Rectal smooth muscle tissue (tissue), 1 donor: ENCODE measurements at regions not wholly inside any gene's neighbourhood (a gene's known extent, or its start where the extent isn't known, plus 50 kb on each side); places are given as distances from the start of the nearest gene placed in this dataset.

ENCODE experiments used
- H3K27ac ChIP-seq: one replicate; pipeline ENCODE4 v1.7.0; 2013; ENCODE audit warnings: low read depth, low read length, inconsistent platforms
- H3K27me3 ChIP-seq: one replicate; pipeline ENCODE4 v1.7.0; 2013; ENCODE audit warnings: low read length; ENCODE audit not compliant: control insufficient read depth, insufficient read depth
- H3K36me3 ChIP-seq: one replicate; pipeline ENCODE4 v1.7.0; 2013; ENCODE audit warnings: low read length; ENCODE audit not compliant: control insufficient read depth, insufficient read depth
- H3K4me1 ChIP-seq: one replicate; pipeline ENCODE4 v1.7.0; 2013; ENCODE audit warnings: low read length; ENCODE audit not compliant: control insufficient read depth, insufficient read depth
- H3K4me3 ChIP-seq: one replicate; pipeline ENCODE4 v1.7.0; 2013; ENCODE audit warnings: low read length
- H3K9ac ChIP-seq: one replicate; pipeline ENCODE4 v1.7.0; 2013; ENCODE audit warnings: low read length

DNA sequence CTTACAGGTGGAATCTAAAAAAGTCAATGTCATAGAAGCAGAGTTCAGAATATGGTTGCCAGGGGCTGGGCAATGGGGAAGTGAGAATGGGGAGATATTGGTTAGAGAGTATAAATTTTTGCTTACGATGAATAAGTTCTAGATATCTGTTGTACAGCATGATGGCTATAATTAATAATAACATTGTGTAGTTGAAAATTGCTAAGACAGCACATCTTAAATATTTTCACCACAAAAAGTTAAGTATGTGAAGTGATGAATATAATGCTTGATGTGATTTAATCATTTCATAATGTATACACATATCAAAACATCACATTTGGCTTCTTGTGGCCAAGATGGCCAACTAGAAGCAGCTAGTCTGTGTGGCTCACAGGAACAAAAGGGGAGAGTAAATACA is 425.9 kb upstream of the ACO1 start:
- H3K27ac ChIP-seq: no peak overlapping the region
- no peaks in the 10 kb centered on the region for H3K36me3 ChIP-seq
- H3K9ac ChIP-seq: no peak overlapping the region
- no peaks in the 10 kb centered on the region for H3K4me1 ChIP-seq
- H3K4me3 ChIP-seq: no peak overlapping the region
- H3K27me3 ChIP-seq: no peaks in the 10 kb centered on the region

- Histone ChIP-seq H3K36me3 (no peaks in the 10 kb centered on the region), H3K27me3 (no peaks in the 10 kb centered on the region), H3K4me3 (no peak overlapping the region), H3K9ac (no peak overlapping the region), H3K4me1 (no peaks in the 10 kb centered on the region), H3K27ac (no peak overlapping the region)
Measured at GRCh38 chr9:31969552-31969951, 414.9 kb upstream of the ACO1 start.

GRCh38 chr9:31983895-31984294 is 400.5 kb upstream of the ACO1 start:
- H3K27ac ChIP-seq: no peak overlapping the region
- H3K4me3 ChIP-seq: no peak overlapping the region
- H3K4me1 ChIP-seq: no peaks in the 10 kb centered on the region
- no peaks in the 10 kb centered on the region for H3K27me3 ChIP-seq
- H3K36me3 ChIP-seq: no peaks in the 10 kb centered on the region
- H3K9ac ChIP-seq: no peak overlapping the region

- Histone ChIP-seq H3K27ac (no peak overlapping the region), H3K4me1 (no peaks in the 10 kb centered on the region), H3K27me3 (no peaks in the 10 kb centered on the region)
Measured at GRCh38 chr9:31996331-31996730, 388.1 kb upstream of the ACO1 start.

DNA sequence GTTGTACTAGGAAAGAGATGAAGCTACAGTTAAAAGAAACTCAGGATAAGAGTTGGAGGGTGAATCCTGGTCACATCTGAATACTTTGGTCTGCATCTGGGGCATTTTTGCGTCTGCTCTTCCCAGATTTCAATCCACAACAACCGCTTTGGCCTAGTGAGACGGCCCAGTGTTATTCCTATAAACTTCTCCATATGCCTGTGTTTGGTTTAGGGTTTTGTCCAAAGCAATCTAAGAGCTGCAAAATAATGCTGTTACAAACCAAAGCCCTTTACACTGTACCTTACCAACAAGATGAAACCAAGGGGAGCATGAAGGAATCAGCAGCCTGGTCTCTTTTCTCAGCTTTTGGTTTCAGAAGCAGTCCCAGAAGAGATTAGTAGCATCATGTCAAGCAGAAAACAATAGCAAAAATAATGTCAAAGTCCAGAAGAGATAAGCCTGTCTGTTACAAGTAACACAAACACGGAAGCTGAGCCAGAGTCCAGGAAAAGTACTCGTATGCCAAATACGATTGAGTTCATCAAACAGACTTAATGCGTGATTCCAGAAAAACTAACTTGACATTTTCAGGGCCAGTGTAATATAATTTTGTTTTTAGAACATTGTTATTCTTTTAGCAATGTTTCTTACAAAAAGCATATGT is 379.9 kb upstream of the ACO1 start:
- Histone ChIP-seq H3K27ac (no peak overlapping the region), H3K9ac (no peak overlapping the region), H3K4me3 (no peak overlapping the region), H3K36me3 (no peaks in the 10 kb centered on the region), H3K27me3 (no peaks in the 10 kb centered on the region), H3K4me1 (no peaks in the 10 kb centered on the region)

More at GRCh38 chr9:31996331-31996730, 388.1 kb upstream of the ACO1 start:
- H3K4me3 ChIP-seq: no peak overlapping the region
- H3K9ac ChIP-seq: no peak overlapping the region
- no peaks in the 10 kb centered on the region for H3K36me3 ChIP-seq

DNA sequence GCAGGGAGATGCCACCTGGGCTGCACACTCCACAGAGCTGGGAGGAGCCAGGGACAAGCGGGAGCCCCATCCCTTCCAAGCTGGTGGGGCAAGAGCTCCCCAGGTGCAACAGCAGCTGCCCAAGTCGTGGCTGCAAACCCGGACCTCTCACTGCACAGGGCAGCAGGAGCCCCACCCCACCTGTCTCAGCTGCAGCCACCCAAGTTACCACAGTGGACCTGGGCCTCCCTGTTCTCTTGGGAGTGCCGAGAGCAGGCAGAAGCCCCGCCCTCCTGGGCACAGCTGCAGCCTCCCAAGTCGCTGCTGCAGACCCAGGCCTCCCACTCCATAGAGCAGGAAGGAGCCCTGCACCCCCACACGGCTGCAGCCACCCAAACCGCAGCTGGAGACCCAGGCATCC is 374.1 kb upstream of the ACO1 start:
- no peaks in the 10 kb centered on the region for H3K4me1 ChIP-seq
- H3K4me3 ChIP-seq: no peak overlapping the region
- H3K9ac ChIP-seq: no peak overlapping the region
- H3K27ac ChIP-seq: no peak overlapping the region
- H3K27me3 ChIP-seq: no peaks in the 10 kb centered on the region
- H3K36me3 ChIP-seq: no peaks in the 10 kb centered on the region

DNA sequence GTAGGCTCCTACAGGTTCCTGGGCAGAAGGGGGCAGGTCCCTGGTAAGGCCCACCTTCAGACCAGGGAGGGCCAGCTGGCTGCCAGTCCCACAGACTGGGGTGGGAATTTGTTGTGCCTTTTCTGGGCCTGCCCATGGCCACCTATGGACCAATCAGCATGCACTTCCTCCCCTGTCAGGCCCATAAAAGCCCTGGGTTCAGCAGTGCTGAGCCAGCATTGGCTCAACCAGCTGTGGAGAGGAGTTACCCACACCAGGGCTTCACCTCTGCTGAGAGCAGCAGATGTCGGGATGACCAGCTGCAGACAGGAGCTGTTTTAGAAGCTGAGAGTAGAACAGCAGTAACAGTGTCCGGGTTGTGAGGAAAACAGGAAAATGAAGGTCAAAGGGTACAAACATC is 373.4 kb upstream of the ACO1 start:
- H3K27me3 ChIP-seq: no peaks in the 10 kb centered on the region
- no peak overlapping the region for H3K27ac ChIP-seq
- H3K9ac ChIP-seq: no peak overlapping the region

DNA sequence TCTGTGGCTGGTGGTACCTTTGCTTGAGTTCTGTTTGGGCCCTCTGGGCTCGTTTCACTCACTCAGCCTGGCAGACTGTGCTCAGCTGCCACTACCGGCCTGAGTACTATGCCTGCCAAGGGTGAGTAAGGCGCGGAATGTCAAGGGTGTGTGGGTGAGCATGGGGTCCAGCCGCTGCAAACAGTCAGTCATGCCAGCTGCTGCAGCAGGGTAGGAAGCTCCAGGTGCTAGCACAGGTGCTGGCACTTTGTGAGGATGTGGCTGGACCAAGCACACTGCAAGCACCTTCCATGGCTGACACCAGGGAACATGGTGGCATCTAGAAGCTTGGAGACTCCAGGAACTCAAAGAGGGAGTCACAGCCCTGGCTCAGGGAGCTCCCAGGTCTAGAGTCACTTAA is 368.6 kb upstream of the ACO1 start:
- no peaks in the 10 kb centered on the region for H3K4me1 ChIP-seq
- no peak overlapping the region for H3K4me3 ChIP-seq
- H3K9ac ChIP-seq: no peak overlapping the region
- no peaks in the 10 kb centered on the region for H3K36me3 ChIP-seq
- no peaks in the 10 kb centered on the region for H3K27me3 ChIP-seq
- H3K27ac ChIP-seq: no peak overlapping the region

More for the DNA sequence above, 373.4 kb upstream of the ACO1 start:
- H3K4me1 ChIP-seq: no peaks in the 10 kb centered on the region
- no peak overlapping the region for H3K4me3 ChIP-seq
- H3K36me3 ChIP-seq: no peaks in the 10 kb centered on the region

DNA sequence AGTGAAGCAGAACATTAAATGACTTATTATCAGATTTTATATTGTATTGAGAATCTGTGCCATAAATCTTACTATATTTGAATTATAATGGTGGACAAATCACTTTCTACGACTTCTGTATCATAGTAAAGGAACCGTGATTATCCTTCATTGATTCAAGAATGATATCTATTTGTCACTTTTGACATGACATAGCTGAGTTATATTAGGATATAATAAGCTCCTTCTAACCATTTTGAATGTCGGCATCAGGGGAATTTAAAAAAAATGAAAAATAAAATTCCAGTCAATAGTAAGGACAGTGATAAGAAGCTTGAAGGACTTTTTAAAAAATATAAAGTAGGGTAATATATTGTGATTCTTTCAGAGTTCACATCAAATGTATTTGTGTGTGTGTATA is 338.9 kb upstream of the ACO1 start:
- no peaks in the 10 kb centered on the region for H3K4me1 ChIP-seq
- no peak overlapping the region for H3K27ac ChIP-seq
- no peaks in the 10 kb centered on the region for H3K36me3 ChIP-seq
- no peaks in the 10 kb centered on the region for H3K27me3 ChIP-seq
- H3K9ac ChIP-seq: no peak overlapping the region
- H3K4me3 ChIP-seq: no peak overlapping the region

DNA sequence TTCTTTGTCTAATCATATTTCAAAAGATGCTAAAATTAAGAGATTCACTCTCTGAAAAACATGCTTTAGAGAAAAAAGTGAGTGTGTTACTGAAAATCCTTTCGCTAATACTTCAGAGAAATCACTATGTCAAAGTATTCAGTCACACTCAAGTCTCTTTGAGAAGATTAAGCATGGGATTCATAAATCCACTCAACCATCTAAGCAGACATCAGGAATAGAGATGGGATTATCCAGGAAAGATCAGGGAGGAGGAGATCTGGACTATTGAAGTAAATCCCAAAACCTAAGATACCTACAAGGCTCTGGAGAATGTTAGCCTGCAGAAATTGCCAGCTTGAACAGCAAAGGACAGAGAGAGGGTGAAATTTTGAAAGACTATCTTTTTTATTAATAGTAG is 317.2 kb upstream of the ACO1 start:
- H3K36me3 ChIP-seq: no peaks in the 10 kb centered on the region
- H3K4me3 ChIP-seq: no peak overlapping the region
- H3K9ac ChIP-seq: no peak overlapping the region
- H3K4me1 ChIP-seq: no peaks in the 10 kb centered on the region
- H3K27me3 ChIP-seq: no peaks in the 10 kb centered on the region
- H3K27ac ChIP-seq: no peak overlapping the region

DNA sequence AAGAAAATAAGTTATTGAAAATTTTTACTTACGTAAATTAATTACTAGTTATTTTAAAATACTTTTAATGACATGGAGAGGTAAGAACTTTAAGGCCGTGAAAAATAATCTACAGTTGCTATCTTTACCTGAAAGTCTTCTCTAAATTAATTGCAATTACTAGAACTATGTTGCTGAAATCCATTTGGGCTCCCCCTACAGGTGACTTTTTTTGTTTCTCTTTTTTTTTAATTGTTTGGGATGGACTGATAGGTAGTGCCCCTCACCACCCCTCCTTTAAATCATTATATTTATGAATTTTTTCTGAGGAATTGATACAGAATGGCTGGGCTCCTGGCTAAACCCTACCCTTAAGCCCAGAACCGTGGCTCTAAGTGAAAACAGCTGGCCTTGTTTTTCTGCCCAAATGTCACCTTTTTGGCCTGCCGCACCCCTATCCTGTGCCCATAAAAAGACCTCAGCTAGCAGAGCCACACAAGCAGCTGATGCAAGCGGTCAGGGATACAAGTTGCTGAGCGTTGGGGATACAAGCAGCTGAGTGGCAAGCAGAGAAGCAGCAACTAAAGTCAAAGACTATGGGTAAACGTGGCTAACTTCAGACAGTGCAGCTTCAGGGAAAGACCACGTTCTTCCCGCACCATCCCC is 315.2 kb upstream of the ACO1 start:
- H3K9ac ChIP-seq: no peak overlapping the region
- no peaks in the 10 kb centered on the region for H3K4me1 ChIP-seq
- H3K36me3 ChIP-seq: no peaks in the 10 kb centered on the region
- H3K27ac ChIP-seq: no peak overlapping the region
- H3K4me3 ChIP-seq: no peak overlapping the region
- no peaks in the 10 kb centered on the region for H3K27me3 ChIP-seq

- H3K27me3 ChIP-seq: no peaks in the 10 kb centered on the region
- H3K4me3 ChIP-seq: no peak overlapping the region
- H3K27ac ChIP-seq: no peak overlapping the region
- no peak overlapping the region for H3K9ac ChIP-seq
- H3K4me1 ChIP-seq: no peaks in the 10 kb centered on the region
- H3K36me3 ChIP-seq: no peaks in the 10 kb centered on the region
Measured at GRCh38 chr9:32069969-32070368, 314.5 kb upstream of the ACO1 start.

GRCh38 chr9:32072570-32072969 is 311.9 kb upstream of the ACO1 start:
- H3K4me1 ChIP-seq: no peaks in the 10 kb centered on the region
- no peaks in the 10 kb centered on the region for H3K36me3 ChIP-seq
- no peak overlapping the region for H3K27ac ChIP-seq
- no peaks in the 10 kb centered on the region for H3K27me3 ChIP-seq
- H3K9ac ChIP-seq: no peak overlapping the region
- no peak overlapping the region for H3K4me3 ChIP-seq
